ENCODE measurements at regions not wholly inside any gene's neighbourhood (a gene's known extent, or its start where the extent isn't known, plus 50 kb on each side); places are given as distances from the start of the nearest gene placed in this dataset.

DNA sequence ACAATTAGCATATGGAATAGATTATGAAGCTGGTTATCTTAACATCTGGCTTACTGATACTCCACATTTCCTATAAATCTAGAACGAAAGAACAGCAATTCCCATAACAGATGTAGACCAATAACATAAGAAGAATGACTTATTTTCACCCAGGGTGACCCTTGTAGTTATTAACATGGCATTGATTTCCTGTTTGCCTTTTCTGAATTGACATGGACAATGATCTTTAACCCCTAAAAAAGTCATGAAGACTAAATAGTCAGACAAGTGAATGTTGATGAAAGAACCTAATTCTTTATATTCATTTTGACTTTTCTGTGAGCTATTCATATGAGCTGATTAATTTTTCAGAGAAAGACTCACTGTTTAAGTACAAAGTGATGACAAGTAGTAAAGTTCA is 175.3 kb upstream of the CD180 start:
- DNase-seq (ENCODE audit: low spot score) (no peak), ATAC-seq (ENCODE audit: low read depth) (no peak)
- no peaks in the 10 kb centered on the region for H3K36me3 ChIP-seq (ENCODE audit: low read depth)
- no peak overlapping the region for H3K4me3 ChIP-seq (ENCODE audit: severe bottlenecking)
- H3K9me3 ChIP-seq (ENCODE audit: severe bottlenecking), result no peaks in the 10 kb centered on the region
- H3K27me3 ChIP-seq (ENCODE audit: insufficient read depth, poor library complexity, severe bottlenecking), result no peaks in the 10 kb centered on the region
- H3K4me1 ChIP-seq (ENCODE audit: insufficient read depth, poor library complexity, severe bottlenecking), result no peaks in the 10 kb centered on the region
- H3K27ac ChIP-seq (ENCODE audit: poor library complexity, severe bottlenecking), result no peak overlapping the region
- TF ChIP-seq CTCF (IDR thresholded peaks at IDR 0.05; ENCODE audit: poor library complexity, severe bottlenecking), result no peak

DNA sequence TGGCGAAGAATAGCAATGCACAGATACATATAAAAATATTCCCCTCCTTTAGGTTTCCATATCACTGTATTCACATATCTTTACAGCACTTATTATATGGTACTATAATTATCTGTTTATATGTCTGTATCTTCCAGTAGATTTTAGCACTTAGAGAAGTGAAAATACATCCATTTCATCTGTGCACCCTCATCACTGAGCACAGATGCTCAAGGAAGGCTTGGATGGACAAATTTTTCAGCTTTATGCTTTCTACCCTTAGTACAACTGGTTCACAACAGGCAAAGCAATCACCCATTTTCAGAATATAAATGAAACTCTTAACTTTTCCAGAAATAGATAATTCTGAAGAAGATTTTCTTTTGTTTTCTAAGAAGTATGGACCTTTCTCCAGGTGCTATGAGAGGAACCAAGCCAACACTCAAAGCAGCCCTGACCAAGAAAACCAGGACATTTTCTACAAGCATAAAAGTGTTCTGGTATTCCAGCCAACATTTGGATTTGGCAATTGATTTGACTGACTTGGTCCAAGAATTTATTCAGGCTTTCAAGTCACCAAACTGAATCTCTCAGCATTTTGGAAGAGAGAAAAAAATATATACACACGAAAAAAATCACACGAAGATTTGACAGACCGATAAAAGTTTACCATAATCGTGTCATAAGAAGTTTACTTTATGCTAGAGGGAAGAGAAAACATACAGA is 170.2 kb upstream of the CD180 start:
- no peak for ATAC-seq (ENCODE audit: low read depth)
- Histone ChIP-seq H3K36me3 (ENCODE audit: low read depth) (no peaks in the 10 kb centered on the region), H3K27ac (ENCODE audit: poor library complexity, severe bottlenecking) (no peak overlapping the region), H3K4me3 (ENCODE audit: severe bottlenecking) (no peak overlapping the region), H3K4me1 (ENCODE audit: insufficient read depth, poor library complexity, severe bottlenecking) (peaks cover 4% of the 10 kb centered on the region), H3K27me3 (ENCODE audit: insufficient read depth, poor library complexity, severe bottlenecking) (no peaks in the 10 kb centered on the region), H3K9me3 (ENCODE audit: severe bottlenecking) (no peaks in the 10 kb centered on the region)
- no peak for DNase-seq (ENCODE audit: low spot score)
- no peak for TF ChIP-seq CTCF (IDR thresholded peaks at IDR 0.05; ENCODE audit: poor library complexity, severe bottlenecking)

DNA sequence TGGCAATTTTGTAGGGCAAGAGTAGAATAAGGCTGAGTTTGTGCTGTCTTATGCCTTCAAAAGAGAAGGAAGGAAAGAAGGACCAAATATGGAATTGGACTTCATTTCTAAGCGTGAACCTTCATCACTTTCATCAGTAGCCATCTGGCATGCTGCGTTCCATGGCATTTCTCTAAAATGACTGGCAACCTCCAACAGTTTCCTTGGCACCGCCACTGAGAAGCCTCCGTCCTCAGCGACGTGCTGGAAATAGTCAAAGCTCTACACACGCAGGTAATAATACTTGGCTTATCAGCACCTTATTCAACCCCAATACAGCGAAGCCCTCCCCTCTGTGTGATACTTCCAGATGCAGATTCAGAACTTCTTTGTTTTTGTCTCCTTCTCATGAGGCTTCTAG is 169.7 kb upstream of the CD180 start:
- Histone ChIP-seq H3K4me3 (ENCODE audit: severe bottlenecking) (no peak overlapping the region), H3K36me3 (ENCODE audit: low read depth) (no peaks in the 10 kb centered on the region), H3K4me1 (ENCODE audit: insufficient read depth, poor library complexity, severe bottlenecking) (peaks cover 4% of the 10 kb centered on the region), H3K27me3 (ENCODE audit: insufficient read depth, poor library complexity, severe bottlenecking) (no peaks in the 10 kb centered on the region), H3K9me3 (ENCODE audit: severe bottlenecking) (no peaks in the 10 kb centered on the region), H3K27ac (ENCODE audit: poor library complexity, severe bottlenecking) (no peak overlapping the region)
- ATAC-seq (ENCODE audit: low read depth), result no peak
- no peak for TF ChIP-seq CTCF (IDR thresholded peaks at IDR 0.05; ENCODE audit: poor library complexity, severe bottlenecking)
- DNase-seq (ENCODE audit: low spot score), result no peak

- no peak for TF ChIP-seq CTCF (IDR thresholded peaks at IDR 0.05; ENCODE audit: poor library complexity, severe bottlenecking)
- H3K27me3 ChIP-seq (ENCODE audit: insufficient read depth, poor library complexity, severe bottlenecking), result no peaks in the 10 kb centered on the region
These were observed 167.9 kb upstream of the CD180 start for GRCh38 chr5:67364381-67364970.

DNA sequence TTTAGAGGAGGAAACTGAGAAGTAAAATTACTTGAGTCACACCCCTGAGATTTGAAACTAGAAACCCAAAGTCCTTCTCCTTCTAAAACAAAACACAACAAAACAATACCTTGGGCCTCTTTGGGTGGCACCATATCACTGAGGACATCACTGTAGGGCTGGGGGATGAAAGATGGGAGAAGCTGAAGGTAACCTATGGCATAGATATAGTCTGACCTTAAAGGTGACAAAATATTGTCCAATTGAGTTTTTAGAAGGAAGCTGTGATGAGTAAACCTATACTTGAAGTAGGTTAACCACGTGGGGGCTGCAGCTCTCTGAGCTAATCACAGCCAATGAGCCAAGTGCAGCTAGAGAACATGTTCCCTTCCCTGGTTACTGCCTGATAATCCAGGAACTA is 167.4 kb upstream of the CD180 start:
- Histone ChIP-seq H3K9me3 (ENCODE audit: severe bottlenecking) (no peaks in the 10 kb centered on the region), H3K27me3 (ENCODE audit: insufficient read depth, poor library complexity, severe bottlenecking) (no peaks in the 10 kb centered on the region), H3K27ac (ENCODE audit: poor library complexity, severe bottlenecking) (no peak overlapping the region), H3K4me1 (ENCODE audit: insufficient read depth, poor library complexity, severe bottlenecking) (peaks cover 4% of the 10 kb centered on the region), H3K36me3 (ENCODE audit: low read depth) (no peaks in the 10 kb centered on the region), H3K4me3 (ENCODE audit: severe bottlenecking) (no peak overlapping the region)
- TF ChIP-seq CTCF (IDR thresholded peaks at IDR 0.05; ENCODE audit: poor library complexity, severe bottlenecking), result no peak
- no peak for ATAC-seq (ENCODE audit: low read depth)
- DNase-seq (ENCODE audit: low spot score), result no peak

More at GRCh38 chr5:67364381-67364970, 167.9 kb upstream of the CD180 start:
- Histone ChIP-seq H3K4me3 (ENCODE audit: severe bottlenecking) (no peak overlapping the region), H3K36me3 (ENCODE audit: low read depth) (no peaks in the 10 kb centered on the region), H3K9me3 (ENCODE audit: severe bottlenecking) (no peaks in the 10 kb centered on the region), H3K27ac (ENCODE audit: poor library complexity, severe bottlenecking) (no peak overlapping the region), H3K4me1 (ENCODE audit: insufficient read depth, poor library complexity, severe bottlenecking) (peaks cover 4% of the 10 kb centered on the region)
- no peak for DNase-seq (ENCODE audit: low spot score)
- ATAC-seq (ENCODE audit: low read depth), result no peak

All from RWPE2 (cell line).